H9 (cell line): ENCODE measurements at regions not wholly inside any gene's neighbourhood (a gene's known extent, or its start where the extent isn't known, plus 50 kb on each side); places are given as distances from the start of the nearest gene placed in this dataset.

Source experiments
- DNase-seq: peaks from one replicate; pipeline ENCODE4 v3.0.0-alpha.2; 2017
- H2AFZ ChIP-seq: one replicate; pipeline ENCODE4 v1.6.1; 2013; ENCODE audit warnings: mild to moderate bottlenecking, low read length, control low read depth, moderate library complexity
- H2AK5ac ChIP-seq: 2 replicates; pipeline ENCODE4 v1.6.1; 2013; ENCODE audit warnings: low read length, control low read depth, mixed read lengths; ENCODE audit not compliant: insufficient read length
- H2BK120ac ChIP-seq: one replicate; pipeline ENCODE4 v1.6.1; 2013; ENCODE audit warnings: low read depth, mild to moderate bottlenecking, low read length, control low read depth, inconsistent platforms; ENCODE audit not compliant: poor library complexity, severe bottlenecking
- H2BK12ac ChIP-seq: 2 replicates; pipeline ENCODE4 v1.6.1; 2013; ENCODE audit warnings: low read length, control low read depth, mixed read lengths, low read depth; ENCODE audit not compliant: insufficient read length
- H2BK15ac ChIP-seq: 2 replicates; pipeline ENCODE4 v1.6.1; 2013; ENCODE audit warnings: low read depth, low read length, control low read depth
- H2BK20ac ChIP-seq: one replicate; pipeline ENCODE4 v1.6.1; 2013; ENCODE audit warnings: low read depth, mild to moderate bottlenecking, low read length, control low read depth, inconsistent platforms; ENCODE audit not compliant: poor library complexity, severe bottlenecking
- H2BK5ac ChIP-seq: 2 replicates; pipeline ENCODE4 v1.6.1; 2013; ENCODE audit warnings: low read length, control low read depth, mixed read lengths; ENCODE audit not compliant: insufficient read length
- H3K14ac ChIP-seq: 2 replicates; pipeline ENCODE4 v1.6.1; 2013; ENCODE audit warnings: low read length, control low read depth; ENCODE audit not compliant: insufficient read depth
- H3K18ac ChIP-seq: 2 replicates; pipeline ENCODE4 v1.6.1; 2013; ENCODE audit warnings: low read depth, mild to moderate bottlenecking, mixed read lengths, low read length, control low read depth; ENCODE audit not compliant: insufficient read length
- H3K23ac ChIP-seq: 2 replicates; pipeline ENCODE4 v1.6.1; 2013; ENCODE audit warnings: low read length, control low read depth, mixed read lengths, low read depth; ENCODE audit not compliant: insufficient read length
- H3K23me2 ChIP-seq: 2 replicates; pipeline ENCODE4 v1.6.1; 2013; ENCODE audit warnings: low read depth, mild to moderate bottlenecking, mixed read lengths, low read length, control low read depth; ENCODE audit not compliant: insufficient read length, poor library complexity, severe bottlenecking
- H3K27ac ChIP-seq: 2 replicates; pipeline ENCODE4 v1.5.1; 2013; ENCODE audit warnings: low read length, control low read depth, mixed read lengths, low read depth; ENCODE audit not compliant: insufficient read length
- H3K27me3 ChIP-seq: 2 replicates; pipeline ENCODE4 v1.6.1; 2013; ENCODE audit warnings: low read length, control low read depth, inconsistent platforms; ENCODE audit not compliant: insufficient read depth
- H3K4ac ChIP-seq: 2 replicates; pipeline ENCODE4 v1.6.1; 2013; ENCODE audit warnings: low read depth, mild to moderate bottlenecking, control low read depth, inconsistent platforms, low read length, moderate library complexity
- H3K4me1 ChIP-seq: 2 replicates; pipeline ENCODE4 v1.6.1; 2013; ENCODE audit warnings: low read length, control low read depth, inconsistent platforms; ENCODE audit not compliant: insufficient read depth
- H3K4me2 ChIP-seq: 2 replicates; pipeline ENCODE4 v1.6.1; 2013; ENCODE audit warnings: low read length, control low read depth, mixed read lengths; ENCODE audit not compliant: insufficient read length, insufficient read depth
- H3K56ac ChIP-seq: 2 replicates; pipeline ENCODE4 v1.6.1; 2013; ENCODE audit warnings: low read depth, mild to moderate bottlenecking, mixed read lengths, low read length, control low read depth; ENCODE audit not compliant: insufficient read length
- H3K79me1 ChIP-seq: 2 replicates; pipeline ENCODE4 v1.6.1; 2013; ENCODE audit warnings: low read depth, mild to moderate bottlenecking, moderate library complexity, low read length, control low read depth, inconsistent platforms; ENCODE audit not compliant: insufficient read depth, poor library complexity, severe bottlenecking
- H3K79me2 ChIP-seq: 2 replicates; pipeline ENCODE4 v1.6.1; 2013; ENCODE audit warnings: low read length, control low read depth, inconsistent platforms; ENCODE audit not compliant: insufficient read depth
- H3K9ac ChIP-seq: 2 replicates; pipeline ENCODE4 v1.6.1; 2013; ENCODE audit warnings: low read length, control low read depth, mixed read lengths; ENCODE audit not compliant: insufficient read length; ENCODE audit errors: extremely low read depth
- H3K9me3 ChIP-seq: one replicate; pipeline ENCODE4 v1.6.1; 2013; ENCODE audit warnings: low read depth, low read length, inconsistent platforms; ENCODE audit not compliant: control insufficient read depth
- H3T11ph ChIP-seq: one replicate; pipeline ENCODE4 v1.6.1; 2013; ENCODE audit warnings: mild to moderate bottlenecking, low read length, control low read depth, inconsistent platforms
- H4K20me1 ChIP-seq: one replicate; pipeline ENCODE4 v1.6.1; 2013; ENCODE audit not compliant: control insufficient read depth, insufficient read length, insufficient read depth
- H4K5ac ChIP-seq: 2 replicates; pipeline ENCODE4 v1.6.1; 2013; ENCODE audit warnings: low read depth, mild to moderate bottlenecking, mixed read lengths, low read length, control low read depth; ENCODE audit not compliant: insufficient read length
- H4K8ac ChIP-seq: replicated peaks from 2 replicates; pipeline ENCODE4 v1.6.1; 2013; ENCODE audit warnings: low read length, control low read depth, mixed read lengths, low read depth; ENCODE audit not compliant: insufficient read length
- H4K91ac ChIP-seq: 2 replicates; pipeline ENCODE4 v1.6.1; 2013; ENCODE audit warnings: low read depth, mild to moderate bottlenecking, moderate library complexity, mixed read lengths, low read length, control low read depth; ENCODE audit not compliant: insufficient read length
- H3K27ac Mint-ChIP-seq, 3 experiments: 2 replicates in 2 of 3; 3 replicates in 1 of 3; pipeline ENCODE4 v1.8.0; 2020 to 2021; ENCODE audit warnings: mixed read lengths in 3 of 3, mild to moderate bottlenecking in 1 of 3, moderate library complexity in 1 of 3
- H3K27me3 Mint-ChIP-seq: 2 replicates; pipeline ENCODE4 v1.8.0; 2021; ENCODE audit warnings: low read depth, mild to moderate bottlenecking, moderate library complexity, mixed read lengths
- H3K36me3 Mint-ChIP-seq, 3 experiments: 2 replicates in 2 of 3; 3 replicates in 1 of 3; pipeline ENCODE4 v1.8.0; 2020 to 2021; ENCODE audit warnings: low read depth in 3 of 3, mixed read lengths in 3 of 3; ENCODE audit not compliant: insufficient read depth in 1 of 3
- H3K4me1 Mint-ChIP-seq, 2 experiments: 2 replicates each; pipeline ENCODE4 v1.8.0; 2020; ENCODE audit warnings: mixed read lengths in 2 of 2
- H3K4me3 Mint-ChIP-seq, 2 experiments: 2 replicates in 1 of 2; 3 replicates in 1 of 2; pipeline ENCODE4 v1.8.0; 2020 to 2021; ENCODE audit warnings: mild to moderate bottlenecking in 2 of 2, mixed read lengths in 2 of 2, moderate library complexity in 1 of 2
- H3K9me3 Mint-ChIP-seq, 2 experiments: 2 replicates in 1 of 2; 3 replicates in 1 of 2; pipeline ENCODE4 v1.8.0; 2020; ENCODE audit warnings: mild to moderate bottlenecking in 2 of 2, mixed read lengths in 2 of 2, moderate library complexity in 1 of 2
- CTCF ChIP-seq: fragments of 200-600 bp; sonication (generic); conservative IDR thresholded peaks from 3 replicates; pipeline ENCODE4 v1.8.0; 2021; ENCODE audit warnings: antibody characterized with exemption, mild to moderate bottlenecking
- WGBS: extraction: QIAGEN DNeasy Blood & Tissue Kit; methylation state at CpG from one replicate; pipeline ENCODE4 v1.1.7; 2013; ENCODE audit warnings: missing lambda C conversion rate, low lambda C conversion rate, mixed read lengths; ENCODE audit not compliant: insufficient read length; ENCODE audit errors: extremely low coverage; 5-methylcytosine and 5-hydroxymethylcytosine counted together

GRCh38 chr4:111028795-111029194 is 405.9 kb upstream of the PITX2 start:
- Histone ChIP-seq H4K20me1 (no peaks in the 10 kb centered on the region), H3K9ac (no peak overlapping the region), H3K14ac (no peak overlapping the region), H4K91ac (no peak overlapping the region), H2AK5ac (no peak overlapping the region), H3K4ac (no peak overlapping the region), H3K27me3 (no peaks in the 10 kb centered on the region), H4K8ac (no peak overlapping the region), H3K27ac (no peak overlapping the region), H2BK20ac (no peak overlapping the region), H3K4me1 (no peaks in the 10 kb centered on the region; the same call in 1 of the 2 replicates), H4K5ac (no peak overlapping the region), H2BK12ac (no peak overlapping the region), H2BK5ac (no peak overlapping the region), H3K79me2 (no peaks in the 10 kb centered on the region), H3K79me1 (no peaks in the 10 kb centered on the region), H2BK15ac (no peak overlapping the region), H3K18ac (no peak overlapping the region), H3K4me2 (no peak overlapping the region), H3K23me2 (no peaks in the 10 kb centered on the region), H2BK120ac (no peak overlapping the region), H2AFZ (no peak overlapping the region), H3K23ac (no peak overlapping the region), H3K56ac (no peak overlapping the region), H3K9me3 (no peaks in the 10 kb centered on the region), H3T11ph (no peak overlapping the region)
- peaks cover 0 to 3% (median 2%) of the 10 kb centered on the region in 3 experiments; a peak in 2 of 7 replicates for H3K36me3 Mint-ChIP-seq
- H3K4me1 Mint-ChIP-seq, result peaks cover 4 to 18% of the 10 kb centered on the region in 2 experiments
- no peak overlapping the region for H3K27ac Mint-ChIP-seq
- H3K4me3 Mint-ChIP-seq, result no peak overlapping the region
- H3K27me3 Mint-ChIP-seq, result no peaks in the 10 kb centered on the region
- H3K9me3 Mint-ChIP-seq, result peaks cover 0 to 2% of the 10 kb centered on the region in 2 experiments; a peak in 1 of 5 replicates
- no peak for DNase-seq
- TF ChIP-seq CTCF, result no peak
- WGBS, result no CpG with 5 or more reads among the region's 1 CpG
